Activated CD8-positive, alpha-beta memory T cell treated with anti-CD3 and anti-CD28 coated beads, Interleukin-2, amount 50 U/mL, for 4 hours (primary cell): ENCODE measurements at regions not wholly inside any gene's neighbourhood (a gene's known extent, or its start where the extent isn't known, plus 50 kb on each side); places are given as distances from the start of the nearest gene placed in this dataset.
"Not testable (repeated sequence)": the region's sequence is repeated elsewhere in the genome, so short reads cannot be mapped to it uniquely, and the experiment has no call there.

ENCODE experiments used
- DNase-seq: peaks from one replicate; pipeline ENCODE4 v3.0.0-alpha.2; 2020

DNA sequence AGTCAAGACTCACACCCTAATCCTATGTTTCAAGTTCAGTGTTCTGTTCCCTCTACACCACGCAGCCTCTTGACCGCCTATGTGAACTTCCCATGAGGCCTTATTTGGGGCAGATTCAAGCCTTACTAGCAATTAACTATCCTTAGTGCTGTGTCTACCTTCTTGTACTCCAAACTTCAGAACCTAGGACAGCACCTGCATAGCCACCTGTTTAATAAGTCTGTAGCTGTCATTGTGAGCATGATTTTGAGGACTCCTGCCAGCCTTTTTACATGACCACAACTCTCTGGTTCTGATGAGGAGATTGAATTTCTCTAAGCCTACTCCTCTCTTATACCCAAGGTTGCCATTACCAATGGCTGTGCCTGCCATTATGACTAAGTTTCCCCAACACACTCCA is 50.8 kb upstream of the PCSK1 start:
- no peak for DNase-seq

DNA sequence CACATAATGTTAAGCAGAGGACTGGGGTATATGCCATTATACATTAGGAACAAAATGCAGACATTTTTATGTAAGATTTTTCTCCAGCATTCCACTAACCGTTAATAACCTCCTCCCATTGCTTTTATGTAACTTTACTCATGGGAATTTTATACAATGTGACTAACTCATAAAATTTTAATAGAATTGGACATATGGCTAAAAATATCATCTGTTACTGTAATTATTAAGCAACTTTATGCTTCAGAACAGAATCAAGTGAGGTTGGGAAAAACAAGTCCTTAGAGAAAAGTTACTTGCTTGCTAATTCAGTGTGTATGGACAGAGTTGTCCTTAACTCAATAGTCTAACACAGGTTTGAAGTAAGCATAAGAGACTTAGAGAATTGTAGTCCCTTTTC is 54.8 kb upstream of the PCSK1 start:
- no peak for DNase-seq

DNA sequence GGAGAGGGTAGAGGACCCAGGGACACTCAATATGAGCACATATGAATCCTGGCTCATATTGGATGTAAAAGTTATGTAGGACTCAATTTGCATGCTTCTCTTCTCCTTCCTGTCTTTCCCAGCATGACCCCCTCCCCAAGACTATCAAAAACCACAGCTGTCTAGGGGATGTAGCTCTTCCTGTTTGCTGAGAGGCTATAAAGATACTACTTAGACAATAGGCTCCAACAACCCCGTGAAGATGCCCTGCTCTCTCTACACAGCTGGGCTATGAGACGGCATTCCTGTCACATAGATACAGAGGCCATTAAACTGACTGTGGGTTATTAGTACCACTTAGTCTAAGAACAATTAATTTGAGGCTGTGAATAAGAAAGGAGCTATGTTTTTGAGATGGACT is 56.5 kb upstream of the PCSK1 start:
- no peak for DNase-seq

DNA sequence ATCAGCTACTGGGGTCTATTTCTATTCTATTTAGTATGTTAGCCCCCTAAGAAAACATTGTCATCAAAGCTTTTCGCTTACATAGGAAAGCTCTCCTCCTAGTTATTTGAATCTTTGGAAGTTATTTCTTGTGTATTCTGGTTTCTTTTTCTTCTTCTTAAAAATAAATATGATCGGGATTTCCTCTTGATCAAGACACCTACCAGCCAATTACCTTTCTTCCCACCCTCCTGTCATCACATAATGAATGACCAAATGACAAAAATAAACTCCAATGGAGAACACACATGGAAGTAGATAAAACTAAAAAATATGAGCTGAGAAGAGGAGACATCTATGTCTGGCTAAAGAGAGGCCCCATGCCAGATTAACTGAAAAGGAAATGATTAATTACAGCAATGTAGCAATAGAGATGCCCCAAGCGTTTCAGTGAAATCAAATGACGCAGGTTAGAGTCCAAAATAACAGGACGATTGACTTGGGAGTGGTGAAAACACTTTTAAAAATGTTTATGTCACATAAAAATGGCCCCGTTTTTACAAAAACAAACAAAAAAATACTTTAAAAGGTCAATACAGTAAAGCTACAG is 59.5 kb upstream of the PCSK1 start:
- DNase-seq, result no peak

DNA sequence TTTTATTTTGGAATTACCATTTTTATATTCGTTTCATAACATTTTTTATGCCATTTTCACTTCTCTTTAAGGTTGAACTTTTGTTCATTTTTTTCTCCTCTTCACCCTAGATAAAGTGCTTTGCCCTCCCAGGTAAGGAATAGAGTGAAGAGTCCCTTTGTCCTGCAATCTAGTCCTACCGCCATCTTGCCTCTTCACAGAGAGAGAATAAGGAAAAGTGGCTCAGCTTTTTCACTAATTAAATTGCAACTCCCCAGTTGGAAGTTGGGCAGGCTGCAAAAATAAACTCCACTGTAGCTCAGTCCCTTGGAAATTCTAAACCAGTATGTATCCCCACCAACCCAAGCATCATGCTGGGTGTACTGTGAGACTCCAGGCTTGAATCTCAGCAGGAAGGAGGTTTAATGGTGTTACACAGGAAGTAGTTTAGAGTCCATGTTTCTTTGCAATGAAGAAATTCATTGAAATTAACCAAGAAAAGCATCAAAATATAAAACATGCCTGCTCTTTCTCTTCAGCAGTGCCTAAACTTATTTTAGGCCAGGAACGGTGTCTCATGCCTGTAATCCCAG is 60.3 kb upstream of the PCSK1 start:
- DNase-seq, result no peak

DNA sequence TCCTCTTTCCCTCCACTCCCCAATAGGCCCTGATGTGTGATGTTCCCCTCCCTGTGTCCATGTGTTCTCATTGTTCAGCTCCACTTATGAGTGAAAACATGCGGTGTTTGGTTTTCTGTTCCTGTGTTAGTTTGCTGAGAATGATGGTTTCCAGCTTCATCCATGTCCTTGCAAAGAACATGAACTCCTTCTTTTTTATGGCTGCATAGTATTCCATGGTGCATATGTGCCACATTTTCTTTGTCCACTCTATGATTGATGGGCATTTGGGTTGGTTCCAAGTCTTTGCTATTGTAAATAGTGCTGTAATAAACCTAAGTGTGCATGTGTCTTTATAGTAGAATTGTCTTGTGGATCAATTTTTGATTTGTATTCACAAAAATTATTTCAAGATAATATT is 62.4 kb upstream of the PCSK1 start:
- not testable (repeated sequence) for DNase-seq

DNA sequence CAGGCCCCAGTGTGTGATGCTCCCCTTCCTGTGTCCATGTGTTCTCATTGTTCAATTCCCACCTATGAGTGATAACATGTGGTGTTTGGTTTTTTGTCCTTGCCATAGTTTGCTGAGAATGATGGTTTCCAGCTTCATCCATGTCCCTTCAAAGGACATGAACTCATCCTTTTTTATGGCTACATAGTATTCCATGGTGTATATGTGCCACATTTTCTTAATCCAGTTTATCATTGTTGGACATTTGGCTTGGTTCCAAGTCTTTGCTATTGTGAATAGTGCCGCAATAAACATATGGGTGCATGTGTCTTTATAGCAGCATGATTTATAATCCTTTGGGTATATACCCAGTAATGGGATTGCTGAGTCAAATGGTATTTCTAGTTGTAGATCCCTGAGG is 64.0 kb upstream of the PCSK1 start:
- DNase-seq, result not testable (repeated sequence)

DNA sequence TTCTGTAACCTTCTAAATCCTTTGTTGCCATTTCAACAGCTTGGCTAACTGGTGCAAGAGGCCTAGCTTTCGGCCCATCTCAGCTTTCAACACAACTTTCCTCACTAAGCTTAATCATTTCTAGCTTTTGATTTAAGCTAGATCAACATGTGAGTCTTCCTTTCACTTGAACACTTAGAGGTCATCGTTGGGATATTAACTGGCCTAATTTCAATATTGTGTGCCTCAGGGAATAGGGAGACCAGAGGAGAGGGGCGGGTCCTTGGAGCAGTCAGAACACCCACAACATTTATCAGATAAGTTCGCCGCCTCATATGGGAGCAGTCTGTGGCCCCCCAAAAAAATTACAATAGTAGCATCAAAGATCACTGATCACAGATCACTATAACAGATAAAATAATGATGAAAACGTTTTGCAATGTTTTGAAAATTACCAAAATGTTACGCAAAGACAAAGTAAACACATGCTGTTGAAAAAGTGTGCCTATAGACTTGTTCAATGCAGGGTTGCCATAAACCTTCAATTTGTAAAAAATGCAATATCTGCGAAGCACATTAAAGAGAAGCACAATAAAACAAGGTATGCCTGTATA is 66.8 kb upstream of the PCSK1 start:
- DNase-seq, result no peak

DNA sequence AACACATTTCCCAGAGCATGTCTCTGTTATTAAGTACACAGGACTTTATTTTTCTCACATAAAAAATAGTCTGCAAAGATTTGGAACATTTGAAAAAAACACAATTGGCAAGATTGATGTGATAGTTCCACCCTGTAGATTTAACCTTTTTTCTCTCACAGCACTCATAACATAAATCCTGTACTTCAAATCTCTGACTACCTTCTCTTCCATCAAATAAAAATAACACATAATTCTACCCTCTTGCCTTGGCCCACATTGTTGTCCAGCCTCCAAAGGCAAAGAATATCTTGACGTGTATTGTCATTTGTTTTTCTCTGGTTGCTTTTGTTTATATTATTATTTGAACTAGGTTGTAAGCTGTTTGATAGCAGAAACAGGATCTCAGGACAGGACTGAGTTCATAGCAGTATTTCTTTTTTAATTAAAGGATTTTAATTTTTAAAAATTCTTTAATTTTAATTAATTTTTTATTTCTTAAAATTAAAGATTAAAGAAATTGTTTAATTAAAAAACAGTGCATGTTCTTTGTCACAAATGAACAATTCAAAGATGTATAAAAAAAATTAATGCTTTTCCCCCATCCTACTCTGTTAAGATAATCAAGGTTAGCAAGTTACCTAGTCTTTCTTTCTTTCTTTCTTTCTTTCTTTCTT is 69.1 kb upstream of the PCSK1 start:
- DNase-seq, result no peak

DNA sequence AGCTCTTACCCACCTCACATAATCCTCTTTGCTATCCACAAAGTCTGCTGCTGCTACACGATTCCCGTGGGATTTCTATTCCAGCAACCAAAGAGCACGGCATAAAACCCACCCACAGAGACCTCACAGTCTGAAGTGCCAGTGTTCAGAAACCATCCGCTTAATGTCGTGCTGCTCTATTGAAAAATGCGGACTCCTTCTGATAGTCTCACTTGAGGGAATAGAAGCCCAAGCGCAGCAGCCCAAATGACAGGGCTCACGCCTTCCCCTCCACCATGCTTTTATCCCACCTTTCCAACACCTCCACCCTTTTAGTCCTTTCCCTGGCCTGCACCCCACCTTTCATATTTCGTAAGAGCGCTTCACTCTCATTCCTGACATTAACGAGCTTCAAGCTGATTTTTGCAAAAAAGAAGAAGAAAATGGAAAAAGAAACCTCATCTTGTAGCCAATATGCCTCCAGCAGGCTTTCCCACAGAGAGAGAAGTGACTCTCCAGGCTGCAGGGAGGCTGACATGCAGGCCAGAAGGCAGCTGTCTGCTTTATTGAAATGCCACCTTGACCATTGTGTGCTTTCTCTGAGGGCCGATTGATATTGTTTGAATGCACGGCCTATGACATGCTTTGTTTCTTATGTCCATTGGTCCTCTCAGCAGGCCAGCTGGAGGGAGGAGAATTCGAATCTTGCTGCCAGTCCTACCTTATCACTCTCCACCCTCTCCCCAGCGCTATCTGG is 70.6 kb upstream of the PCSK1 start:
- no peak for DNase-seq

DNA sequence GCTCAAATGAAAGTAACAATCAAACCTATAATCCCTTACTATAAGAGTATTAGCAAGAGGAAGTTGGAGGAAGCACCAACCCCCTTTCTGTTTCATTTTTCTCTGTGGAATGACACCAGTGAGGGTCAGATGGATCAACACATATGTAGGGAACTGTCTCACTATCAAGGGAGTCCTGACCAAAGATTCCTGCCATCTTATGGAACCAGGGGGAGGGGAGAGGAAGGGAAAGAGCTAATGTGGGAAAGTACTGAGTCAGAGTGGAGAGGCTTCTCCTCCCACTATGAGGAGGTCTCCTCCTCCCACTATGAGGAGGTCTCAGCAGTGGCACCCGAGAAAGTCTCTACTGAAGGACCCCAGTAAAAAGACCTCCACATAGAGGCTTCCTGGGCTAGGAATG is 73.3 kb upstream of the PCSK1 start:
- DNase-seq, result no peak

DNA sequence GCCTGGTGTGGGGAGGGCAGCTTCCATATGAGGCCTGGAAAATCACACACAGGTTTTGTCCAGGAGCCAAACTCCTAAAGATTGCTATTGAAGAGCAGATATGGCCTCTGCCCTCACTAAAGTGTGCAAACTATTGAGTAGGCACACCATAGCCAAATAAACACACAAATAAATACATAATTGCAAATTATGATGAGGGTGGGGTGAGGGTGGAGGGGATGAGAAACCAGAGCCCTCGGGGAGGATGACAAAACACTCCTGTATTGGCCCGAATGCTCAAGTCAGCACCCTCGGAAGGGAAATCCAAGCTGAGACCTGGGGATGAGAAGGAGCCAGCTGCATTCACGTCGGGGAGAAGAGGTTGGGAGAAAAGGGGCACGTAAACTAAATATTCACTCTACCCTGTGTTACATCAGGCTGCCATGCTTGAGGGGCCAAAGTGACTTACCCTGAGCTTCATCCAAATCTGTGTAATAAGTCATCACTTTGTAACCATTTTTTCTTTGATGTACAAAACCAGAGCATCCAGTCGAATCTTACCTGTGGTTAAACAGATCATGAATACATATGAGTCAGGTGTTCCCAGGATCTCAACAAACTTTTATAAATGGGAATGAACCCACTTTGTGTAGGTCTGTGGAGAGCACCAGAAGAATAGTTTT is 73.9 kb upstream of the PCSK1 start:
- DNase-seq, result no peak

DNA sequence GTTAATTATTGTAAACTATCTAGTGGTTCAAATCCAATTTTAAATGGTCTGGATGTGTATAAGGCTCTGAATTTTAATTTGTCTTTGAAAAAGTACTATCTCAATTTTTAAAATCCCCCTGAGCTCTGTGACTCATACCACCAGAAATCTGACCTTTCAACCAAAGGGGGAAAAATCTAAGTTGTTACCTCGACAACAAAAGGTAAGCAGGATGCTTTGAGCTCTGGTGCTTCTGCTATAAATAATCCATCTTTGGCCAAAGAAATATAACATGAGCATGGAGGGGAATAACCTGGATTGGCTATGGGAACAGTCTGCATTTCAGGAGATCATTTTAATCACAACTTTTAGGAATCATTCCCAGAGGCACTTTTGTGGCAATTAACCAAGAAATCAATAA is 76.3 kb upstream of the PCSK1 start:
- DNase-seq, result no peak

DNA sequence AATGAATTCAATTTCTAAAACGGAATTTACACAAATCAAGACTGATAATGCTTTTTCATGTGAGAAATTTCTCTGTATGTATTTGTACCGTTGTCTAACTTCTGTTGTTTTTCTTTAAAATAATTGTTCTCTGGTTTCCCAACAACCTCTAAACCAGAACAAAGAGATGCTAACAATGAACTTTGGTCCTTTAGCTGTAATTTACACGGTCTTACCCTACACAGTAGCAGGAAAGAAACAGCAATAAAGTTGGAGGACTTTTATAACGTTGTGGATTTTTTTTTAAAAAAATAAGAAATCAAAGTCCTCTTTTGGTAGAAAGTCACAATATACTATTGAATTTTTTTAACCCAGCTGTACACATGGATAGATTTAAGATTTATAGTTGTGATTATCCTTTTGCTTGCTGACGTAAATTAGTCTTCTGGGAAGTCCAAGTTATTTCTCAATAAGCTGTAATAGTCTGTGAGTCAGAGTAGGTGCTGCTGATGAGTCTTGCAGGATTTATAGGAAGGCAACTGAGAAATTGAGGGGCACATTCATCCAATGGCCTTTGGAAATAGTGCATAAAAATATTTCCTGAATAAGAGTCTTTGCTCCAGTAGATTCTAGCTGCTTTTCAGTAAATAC is 76.8 kb upstream of the PCSK1 start:
- no peak for DNase-seq

DNA sequence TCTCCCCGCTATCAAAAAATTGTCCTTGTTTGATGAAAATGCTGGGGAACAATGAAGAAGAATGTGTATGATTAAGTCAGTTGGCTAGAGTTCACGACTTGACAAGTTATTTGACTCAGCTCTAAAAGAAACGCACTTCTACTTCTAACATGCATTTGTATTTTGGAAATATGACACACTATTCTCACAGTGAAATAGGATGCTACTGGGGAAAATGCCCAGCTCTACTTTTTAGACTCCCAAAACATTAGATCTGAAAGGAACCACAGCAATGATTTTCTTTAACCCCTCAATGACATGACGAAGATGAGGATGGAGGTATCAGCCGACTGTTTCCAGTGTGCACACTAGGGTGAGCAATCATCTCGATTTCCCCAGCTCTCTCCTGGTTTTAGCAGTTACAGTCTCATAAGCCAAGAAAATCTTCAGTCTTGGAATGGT is 83.6 kb upstream of the PCSK1 start:
- no peak for DNase-seq

DNA sequence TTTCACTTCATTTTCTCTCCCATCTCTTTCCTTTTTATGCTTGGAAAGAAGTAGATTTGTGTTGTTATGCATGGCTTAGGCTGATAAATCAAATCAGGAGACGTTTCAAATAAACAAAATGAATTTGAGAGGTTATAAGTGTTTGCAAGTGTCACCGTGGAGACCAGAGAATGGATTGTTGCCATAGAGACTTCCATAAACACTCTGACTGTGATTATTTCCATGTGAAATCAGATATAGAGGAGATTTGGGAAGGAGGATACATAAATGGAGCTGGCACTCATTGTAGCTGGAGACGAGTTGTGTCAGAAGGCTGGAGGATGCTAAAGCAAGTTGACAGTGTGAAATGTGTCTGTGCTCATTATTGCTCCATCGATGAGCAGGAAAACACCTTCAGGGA is 84.2 kb upstream of the PCSK1 start:
- no peak for DNase-seq

DNA sequence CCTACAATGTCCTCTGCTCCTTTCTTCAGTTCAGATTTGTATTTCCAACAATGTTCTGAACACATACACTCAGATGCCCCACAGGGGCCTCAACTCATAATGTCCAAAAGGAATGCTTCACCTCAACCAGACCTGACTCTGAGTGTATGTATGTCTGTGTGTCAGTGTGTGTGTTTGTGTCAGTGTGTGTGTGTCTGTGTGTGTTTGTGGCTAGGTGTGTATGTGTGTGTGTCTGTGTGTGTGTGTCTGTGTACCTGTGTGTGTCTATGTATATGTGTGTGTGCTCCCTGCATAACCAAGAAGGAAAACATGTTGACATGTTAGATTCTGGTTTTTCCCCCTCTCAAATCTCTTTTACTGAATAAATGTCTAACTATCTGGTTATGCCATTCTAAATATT is 87.3 kb upstream of the PCSK1 start:
- DNase-seq, result no peak

DNA sequence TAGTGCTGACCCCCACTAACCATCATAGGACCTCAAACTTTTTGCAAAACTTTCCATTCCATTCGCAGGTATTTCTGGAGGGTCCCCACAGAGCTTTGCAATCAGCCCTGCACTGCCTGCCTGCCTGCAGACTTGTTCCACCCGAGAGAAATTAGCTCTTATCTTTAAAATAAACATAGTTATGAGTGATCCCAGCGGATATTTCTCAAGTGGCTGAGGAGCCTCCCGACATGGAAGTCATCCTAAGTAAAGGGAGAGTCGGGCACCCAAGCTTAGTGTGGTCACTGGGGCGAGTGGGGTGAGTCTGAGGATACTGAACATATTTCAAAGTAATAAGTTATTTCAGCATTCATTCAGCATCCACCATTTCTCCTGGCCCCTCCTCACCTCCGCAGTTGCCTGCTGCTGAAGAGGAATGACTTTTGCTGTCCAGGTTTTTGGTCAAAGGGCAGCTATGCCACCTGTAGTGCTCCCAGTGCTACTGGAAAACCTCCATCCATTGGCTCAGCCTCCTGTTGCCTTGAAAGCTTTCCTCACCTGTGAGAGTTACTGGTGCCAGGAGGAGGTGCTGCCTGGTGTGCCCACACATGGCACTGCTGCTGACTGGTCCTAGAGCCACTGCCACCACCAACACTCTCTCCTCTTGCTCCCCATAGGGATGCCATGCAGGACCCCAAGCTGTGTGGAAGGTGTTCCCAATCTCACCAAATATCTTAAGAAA is 89.7 kb upstream of the PCSK1 start:
- no peak for DNase-seq

DNA sequence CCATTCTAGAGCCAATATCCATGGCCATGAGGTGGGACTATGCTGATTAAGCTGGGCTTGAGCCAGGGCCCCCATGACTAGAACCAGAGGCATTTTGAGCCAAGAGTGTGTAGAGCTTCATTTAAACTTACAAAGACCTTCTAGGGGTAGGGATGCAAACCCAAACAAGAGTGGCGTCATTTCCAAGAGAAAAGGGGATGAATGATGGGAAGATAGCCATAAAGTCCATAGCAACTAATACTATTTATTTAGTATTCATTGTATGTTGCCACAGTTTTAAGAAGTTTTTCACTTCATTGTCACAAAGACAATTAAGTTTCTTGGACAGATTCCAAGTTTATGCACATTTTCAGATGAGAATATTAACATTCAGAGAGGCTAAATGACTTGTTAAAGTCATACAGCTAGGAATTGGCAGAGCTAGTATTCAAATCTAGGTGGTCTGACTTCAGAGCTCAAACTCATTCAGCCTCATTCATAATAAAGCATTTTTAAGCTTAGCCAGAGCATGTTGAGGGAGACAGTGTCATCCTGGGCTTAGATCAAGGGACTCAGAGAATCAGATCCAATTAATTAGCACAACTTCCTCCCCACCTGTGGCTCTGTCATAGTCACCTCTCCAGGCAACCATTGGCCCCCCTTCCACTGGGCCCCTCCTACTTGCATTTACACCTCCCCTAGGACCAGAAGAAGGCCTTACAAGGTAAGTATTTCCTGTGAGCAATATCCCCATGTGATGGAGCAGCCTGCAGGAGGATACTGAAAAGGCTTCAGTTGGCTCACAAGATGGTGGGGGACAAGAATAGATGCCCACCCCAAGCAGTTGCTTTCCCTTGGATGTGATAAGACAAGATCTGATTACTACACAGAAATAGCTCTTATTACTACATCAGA is 95.0 kb upstream of the PCSK1 start:
- no peak for DNase-seq

DNA sequence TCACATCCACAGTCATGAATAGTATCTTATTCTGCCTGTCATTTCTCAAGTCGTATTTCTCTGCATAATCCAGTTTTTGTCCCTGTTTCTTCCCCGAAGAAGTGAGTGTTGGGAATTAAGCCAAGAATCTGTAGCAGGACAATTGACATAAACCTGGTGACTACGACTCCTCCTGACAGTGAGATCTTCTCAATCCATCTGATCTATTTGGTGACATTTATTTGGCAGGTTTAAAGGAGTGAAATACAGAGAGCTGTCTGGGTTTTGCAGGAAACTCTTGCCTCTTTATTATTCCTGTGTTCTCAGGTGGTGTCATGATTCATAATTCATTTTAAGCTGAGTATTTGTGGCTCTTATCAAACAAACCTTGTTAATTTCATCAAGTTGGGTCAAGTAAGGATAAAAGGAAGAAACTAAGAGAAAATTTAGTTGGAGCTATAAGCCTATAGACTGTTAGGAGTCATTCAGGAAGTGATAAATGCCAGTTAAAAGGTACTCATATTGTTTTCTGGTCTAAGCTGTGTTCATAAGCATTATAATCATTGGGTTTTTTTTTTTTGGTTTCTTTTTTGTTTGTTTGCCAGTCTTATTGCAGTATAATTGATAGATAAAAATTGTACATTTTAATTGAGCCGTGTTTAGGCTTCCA is 95.9 kb upstream of the PCSK1 start:
- DNase-seq, result no peak
